GM21825 (cell line): ENCODE measurements at regions not wholly inside any gene's neighbourhood (a gene's known extent, or its start where the extent isn't known, plus 50 kb on each side); places are given as distances from the start of the nearest gene placed in this dataset.
"Not testable (repeated sequence)": the region's sequence is repeated elsewhere in the genome, so short reads cannot be mapped to it uniquely, and the experiment has no call there.

Source experiments
- ATAC-seq: cut with Tn5 transposase; IDR thresholded peaks from one replicate; pipeline ENCODE4 v1.9.1; 2021; ENCODE audit warnings: mild to moderate bottlenecking, moderate library complexity; ENCODE audit not compliant: unreplicated experiment

DNA sequence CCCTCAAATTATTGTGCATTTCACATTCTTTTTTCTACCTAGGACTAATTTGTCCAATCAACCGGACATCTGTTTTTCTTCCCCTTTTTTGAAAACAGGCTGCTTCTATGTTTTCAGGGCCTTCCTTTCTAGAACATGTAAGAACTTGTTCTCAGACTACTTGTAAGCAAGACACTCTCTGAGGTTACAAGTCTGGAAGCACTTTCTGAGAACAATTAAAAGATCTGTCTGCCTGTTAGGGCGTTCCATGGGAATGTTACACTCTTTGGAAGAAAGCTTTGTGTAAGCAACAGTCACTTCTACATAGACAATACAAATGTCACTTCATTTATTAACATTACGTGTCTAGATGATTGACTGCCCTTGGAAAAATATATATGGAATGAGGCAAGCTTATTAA lies 50.9 kb upstream of the HSPB3 start:
- no peak for ATAC-seq

DNA sequence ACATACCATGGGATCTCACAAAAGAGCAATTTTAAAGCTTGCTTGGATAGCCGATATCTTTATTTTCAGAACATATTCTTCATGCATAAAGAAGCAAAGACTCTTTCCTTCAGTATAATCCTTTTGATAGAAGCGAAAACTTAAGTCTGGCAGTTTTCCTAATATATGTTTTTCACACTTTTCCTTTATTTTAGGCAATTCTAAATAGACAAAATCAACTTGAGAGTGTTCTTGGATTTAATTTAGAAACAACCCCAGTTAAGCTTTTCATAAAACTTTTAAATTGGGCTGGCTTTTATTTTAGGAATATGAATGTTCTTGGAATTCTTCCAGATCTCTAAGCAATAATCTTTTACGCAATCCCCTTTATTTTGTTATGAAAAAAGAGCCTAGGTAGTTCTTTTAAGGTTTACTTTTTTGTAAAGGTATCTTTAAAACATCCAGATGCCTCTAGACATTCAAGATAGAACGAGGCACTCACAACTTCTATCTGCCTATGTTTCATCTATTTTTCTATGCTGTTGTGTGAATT lies 51.5 kb upstream of the HSPB3 start:
- ATAC-seq: no peak

DNA sequence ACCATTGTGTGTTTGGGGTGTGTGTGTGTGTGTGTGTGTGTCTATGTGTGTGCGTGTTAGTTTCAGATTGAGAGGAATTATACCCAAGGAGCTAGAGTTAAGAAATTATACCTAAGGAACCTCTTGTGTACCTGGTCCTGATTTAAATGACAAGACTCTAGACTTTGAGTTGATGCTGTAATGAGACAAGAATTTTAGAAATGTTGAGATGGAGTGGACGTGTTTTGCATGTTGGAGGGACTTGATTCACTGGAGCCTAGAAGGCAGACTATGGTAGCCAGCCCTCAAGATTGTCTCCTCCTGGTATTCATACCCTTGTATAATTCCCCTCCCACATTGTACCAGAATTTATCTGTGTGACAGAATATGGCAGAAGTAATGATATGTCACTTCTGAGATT lies 52.4 kb upstream of the HSPB3 start:
- ATAC-seq: no peak

DNA sequence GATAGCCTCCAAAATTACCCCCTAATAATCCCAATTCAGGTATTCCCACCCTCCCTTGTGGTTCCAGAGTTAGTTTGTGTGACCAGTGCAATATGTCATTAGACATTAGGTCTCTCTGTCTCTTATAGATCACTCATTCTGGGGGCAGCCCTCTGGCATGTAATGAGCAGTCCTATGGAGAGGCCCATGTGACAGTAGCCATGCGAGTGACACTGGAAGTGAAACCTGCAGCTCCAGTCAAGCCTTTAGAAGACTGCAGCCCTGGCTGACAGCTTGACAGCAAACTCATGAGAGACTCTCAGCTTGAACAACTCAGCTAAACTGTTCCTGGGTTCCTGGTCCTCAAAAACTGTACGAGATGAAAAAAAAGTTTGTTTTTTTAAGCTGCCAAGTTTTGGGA lies 54.0 kb upstream of the HSPB3 start:
- ATAC-seq: peak; percentile 88

DNA sequence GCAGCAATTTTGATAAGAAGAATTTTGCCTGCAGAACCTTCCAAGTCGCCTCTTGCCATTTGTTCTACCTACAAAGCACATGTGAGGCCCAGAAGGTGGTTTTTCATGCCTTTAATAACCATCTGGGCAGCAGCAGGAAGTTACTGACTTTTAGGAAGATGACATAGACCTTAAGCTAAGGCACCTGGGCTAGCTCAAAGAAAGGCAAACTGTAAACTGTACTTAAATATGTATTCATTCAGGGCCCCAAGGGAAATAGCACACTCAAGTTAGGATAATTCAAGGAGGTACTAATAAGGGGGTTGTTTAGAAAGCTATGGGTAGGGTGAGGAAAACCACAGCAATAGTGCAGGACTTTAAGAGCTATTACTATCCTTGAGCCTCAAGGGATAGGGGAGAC lies 57.3 kb upstream of the HSPB3 start:
- no peak for ATAC-seq

DNA sequence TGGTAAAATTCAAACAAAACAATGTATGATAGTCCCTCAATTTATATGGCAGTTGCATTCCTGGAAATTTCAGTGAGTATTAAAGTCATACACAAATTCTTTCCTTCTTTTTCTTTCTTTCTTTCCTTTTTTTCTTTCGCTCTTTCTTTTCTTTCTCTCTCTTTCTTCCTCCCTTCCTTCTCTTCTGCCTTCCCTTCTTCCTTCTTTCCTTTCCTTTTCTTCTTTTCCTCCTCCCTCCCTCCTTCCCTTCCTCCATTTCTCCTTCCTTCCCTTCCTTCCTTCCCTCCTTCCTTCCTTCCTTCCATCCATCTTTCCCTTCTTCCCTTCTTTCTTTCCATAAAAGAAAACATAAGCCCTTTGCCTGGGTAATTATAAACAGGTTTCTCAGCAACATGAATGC lies 58.1 kb upstream of the HSPB3 start:
- no peak for ATAC-seq

DNA sequence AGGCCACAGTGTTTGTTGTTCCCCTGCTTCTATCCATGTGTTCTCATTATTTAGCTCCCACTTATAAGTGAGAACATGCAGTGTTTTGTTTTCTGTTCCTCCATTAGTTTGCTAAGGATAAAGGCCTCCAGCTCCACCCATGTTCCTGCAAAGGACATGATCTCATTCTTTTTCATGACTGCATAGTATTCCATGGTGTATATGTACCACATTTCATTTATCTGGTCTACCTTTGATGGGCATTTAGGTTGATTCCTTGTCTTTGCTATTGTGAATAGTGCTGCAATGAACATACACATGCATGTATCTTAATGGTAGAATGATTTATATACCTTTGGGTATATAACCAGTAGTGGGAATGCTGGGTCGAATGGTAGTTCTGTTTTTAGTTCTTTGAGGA lies 62.5 kb upstream of the HSPB3 start:
- ATAC-seq: not testable (repeated sequence)

DNA sequence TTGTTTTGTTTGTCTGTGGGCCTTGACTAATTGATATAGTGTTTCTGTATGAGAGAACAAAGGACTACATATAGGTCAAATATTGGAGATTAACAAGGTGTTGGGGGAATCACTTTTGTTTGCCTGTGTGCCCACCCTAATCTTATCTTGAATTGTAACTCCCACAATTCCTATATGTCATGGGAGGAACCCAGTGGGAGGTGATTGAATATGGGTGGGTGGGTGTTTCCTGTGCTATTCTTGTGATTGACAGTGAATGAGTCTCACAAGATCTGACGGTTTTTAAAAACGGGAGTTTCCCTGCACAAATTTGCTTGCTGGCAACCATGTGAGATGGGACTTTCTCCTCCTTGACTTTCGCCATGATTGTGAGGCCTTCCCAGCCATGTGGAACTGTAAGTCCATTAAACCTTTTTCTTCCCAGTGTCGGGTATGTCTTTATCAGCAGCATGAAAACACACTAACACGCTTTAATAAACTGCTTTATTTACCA lies 64.9 kb upstream of the HSPB3 start:
- no peak for ATAC-seq

DNA sequence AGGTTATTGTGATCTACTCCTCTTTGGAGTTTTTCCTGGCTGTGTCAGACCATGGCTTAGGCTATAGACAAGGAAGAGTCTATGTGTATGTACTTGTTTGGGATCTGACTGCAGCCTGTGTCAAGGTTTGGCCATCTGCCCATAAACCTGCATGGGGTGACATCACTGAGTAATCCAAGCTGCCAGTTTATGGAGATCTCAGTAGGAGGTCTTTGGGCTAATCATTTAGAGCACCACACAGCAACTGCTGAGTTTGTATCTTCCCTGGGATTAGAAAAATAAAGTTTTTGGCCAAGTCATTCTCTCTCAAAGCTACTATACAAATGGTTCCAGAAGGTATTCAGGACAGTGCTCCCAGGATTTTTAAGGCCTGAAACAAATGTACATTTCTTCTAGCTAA lies 65.5 kb upstream of the HSPB3 start:
- ATAC-seq: no peak

DNA sequence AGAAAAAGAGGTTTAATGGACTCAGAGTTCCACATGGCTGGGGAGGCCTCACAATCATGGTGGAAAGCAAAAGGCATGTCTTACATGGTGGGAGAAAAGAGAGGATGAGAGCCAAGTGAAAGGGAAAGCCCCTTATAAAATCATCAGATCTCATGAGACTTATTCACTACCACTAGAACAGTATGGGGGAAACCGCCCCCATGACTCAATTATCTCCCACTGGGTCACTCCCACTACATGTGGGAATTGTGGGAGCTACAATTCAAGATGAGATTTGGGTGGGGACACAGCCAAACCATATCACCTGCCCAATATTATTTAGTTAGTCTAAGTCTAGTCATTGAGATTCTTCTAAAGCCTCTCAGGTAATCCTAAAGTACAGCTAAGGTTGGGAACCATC lies 66.1 kb upstream of the HSPB3 start:
- ATAC-seq: not testable (repeated sequence)

DNA sequence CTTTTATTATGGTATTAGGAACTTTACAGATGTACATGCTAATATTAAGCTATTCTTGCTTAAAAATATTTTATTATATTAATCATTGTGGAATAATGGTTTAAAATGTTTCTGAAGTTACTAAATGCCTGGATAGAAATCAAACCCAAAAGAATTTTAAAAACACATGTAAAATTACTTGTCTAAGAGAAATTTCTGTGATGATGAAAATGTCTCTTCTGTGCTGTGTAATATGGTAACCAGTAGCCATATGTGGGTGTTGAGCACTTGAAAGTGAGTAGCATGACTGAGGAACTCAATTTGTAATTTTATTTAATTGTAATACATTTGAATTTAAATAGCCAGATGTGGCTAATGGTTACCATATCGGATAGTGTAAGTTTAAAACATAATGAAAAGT lies 66.7 kb upstream of the HSPB3 start:
- ATAC-seq: no peak

DNA sequence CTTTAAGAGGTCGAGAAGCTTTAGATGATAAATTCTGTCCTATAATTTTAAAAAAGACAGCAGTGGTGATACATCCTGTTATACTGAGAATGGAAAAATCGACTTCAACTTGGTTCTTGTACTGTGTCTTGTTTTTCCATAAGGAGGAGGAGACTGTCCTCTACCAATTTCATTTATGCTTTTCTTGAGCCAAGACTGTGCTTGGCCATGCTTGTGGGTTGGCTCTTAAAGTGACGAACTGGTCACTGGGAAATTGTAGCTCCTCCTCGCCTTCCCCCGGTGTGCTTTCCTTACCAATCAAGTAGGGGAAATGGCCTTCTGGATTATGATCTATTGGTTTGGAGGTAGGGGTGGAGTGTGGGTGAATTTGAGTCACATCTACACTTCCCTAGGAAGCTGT lies 67.1 kb upstream of the HSPB3 start:
- no peak for ATAC-seq

DNA sequence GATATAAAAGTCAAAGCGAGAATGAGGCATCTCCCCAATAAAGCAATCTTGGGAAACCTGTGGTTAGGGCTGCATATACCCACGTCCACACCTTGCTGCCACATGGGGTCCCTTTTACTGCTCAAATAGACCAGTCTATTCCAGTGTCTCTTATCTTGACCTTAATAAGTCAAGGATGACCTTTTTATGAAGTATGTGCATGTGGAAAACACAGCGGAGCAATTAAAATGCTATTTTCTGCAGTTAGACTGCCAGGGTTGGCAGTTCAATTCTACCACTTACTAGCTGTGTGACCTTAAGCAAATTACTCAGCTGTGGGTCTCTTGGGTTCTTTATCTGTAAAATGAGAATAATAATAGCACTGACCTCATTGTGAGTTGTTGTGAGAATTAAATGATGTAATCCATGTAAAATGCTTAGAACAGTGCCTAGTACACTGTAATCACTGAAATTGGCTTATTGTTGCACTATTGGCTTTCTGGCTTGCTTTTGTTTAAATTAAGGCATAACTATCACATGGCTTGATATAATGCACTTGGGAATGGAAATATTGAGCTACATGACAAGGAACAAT lies 67.8 kb upstream of the HSPB3 start:
- ATAC-seq: no peak

DNA sequence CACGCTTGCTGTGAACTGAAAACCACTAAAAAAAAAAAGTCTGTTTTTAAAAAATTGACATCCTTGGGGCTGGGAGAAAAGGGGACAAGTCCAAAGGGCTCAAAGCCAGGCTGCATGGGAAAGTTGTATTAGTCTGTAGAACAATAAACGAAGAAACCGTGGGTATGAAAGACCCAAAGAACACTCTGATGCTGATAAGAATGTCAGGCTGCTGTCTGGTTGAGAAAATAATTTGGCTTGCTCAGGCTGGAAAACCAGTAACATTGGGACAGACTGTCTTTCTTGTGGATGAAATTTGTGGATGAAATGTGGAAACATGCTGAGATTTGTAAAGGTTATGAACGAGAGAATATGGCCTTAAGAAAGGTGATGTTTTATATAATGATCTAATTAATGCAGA lies 68.5 kb upstream of the HSPB3 start:
- no peak for ATAC-seq

DNA sequence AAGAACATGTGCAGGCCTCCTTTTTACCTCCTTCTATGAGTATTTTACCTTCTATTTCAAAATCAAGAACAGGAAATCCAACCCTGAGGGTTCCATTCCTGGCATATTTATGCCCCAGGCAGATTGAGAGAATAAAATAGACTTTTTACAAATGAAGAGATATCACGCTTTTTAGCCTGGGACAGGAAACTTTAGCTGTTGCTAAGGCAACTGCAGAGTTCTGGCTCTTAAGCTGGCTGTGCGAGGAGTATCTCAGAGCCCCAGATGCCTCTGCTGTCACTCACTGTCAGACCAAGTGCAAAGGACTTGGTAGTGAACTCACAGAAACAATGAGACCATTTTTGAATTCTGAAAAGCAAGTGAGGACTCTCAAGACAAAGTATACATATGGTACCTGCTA lies 69.5 kb upstream of the HSPB3 start:
- ATAC-seq: no peak

DNA sequence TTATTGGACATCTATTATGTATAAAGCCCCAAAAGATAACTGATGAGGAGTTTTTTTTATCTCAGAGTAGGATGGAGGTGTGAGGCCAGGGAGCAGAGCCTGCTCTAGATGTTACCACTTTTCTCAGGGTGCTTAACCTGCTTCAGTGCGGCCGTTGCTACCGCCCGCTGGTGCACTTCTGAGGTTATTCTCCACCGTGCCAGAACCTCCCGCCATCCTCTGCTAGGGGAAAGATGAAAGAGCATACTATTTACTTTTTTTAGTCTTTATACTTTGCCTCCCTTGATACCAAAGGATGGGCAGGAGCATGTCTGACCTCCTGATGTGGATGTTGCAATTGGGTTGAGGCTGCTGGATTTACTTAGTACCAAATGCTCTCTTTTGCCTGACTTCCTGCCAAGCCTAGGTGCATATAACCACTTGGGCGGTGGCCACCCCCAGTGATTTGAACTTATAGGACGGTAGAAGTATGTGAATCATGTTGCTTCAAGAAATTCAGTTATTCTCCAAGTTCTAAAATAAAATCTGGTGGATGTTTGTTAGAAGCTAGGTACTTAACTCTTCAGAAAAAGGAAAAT lies 71.1 kb upstream of the HSPB3 start:
- ATAC-seq: no peak

DNA sequence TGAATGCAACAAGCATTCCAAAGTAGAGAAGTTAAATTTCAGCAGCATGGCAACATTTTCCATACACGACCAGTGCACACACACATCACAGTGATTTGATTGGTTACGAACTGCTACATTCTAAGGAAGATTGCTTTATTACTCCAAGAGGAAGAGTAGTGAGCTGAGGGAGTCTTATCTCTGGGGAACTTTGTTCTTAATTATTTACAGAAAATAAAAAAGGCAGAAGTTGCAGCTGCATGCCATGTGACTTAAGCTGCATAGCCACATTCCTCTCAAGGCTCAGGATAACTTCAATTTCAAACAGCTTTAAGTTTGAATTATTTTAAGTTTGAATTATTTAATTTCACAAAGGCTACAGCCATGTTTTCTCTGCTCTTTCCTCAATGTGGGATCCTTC lies 71.6 kb upstream of the HSPB3 start:
- ATAC-seq: no peak

DNA sequence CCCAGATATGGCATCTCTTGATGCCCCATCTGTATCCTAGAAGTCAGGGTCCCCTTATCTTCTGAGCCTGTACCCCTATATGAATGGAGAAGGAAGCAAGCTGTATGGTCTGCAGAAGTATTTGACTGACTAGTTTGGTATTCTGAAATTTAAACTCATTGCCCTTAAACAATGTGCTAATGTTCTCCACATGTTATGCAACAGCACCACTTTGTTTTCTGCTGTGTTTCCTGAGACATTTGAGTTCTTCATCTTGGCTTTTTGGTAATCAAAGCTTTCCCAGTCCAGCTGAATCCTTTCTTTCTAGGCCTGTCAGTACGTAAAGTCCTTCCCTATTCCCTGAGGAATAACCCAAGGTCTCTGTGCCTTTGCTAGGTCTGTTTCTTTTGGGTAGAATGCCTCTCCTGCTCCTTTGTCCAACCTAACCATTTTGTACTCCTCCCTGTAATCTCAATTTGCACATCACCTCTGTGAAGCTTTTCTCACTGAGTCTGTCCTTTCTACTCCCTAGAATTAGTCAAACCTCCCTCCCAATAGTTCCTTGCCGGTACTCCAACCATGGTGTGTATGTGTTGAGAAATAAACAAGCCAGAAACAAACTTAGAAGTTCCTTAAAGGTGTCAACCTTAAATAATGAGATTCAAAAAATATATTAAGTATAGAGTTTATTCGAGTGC lies 72.1 kb upstream of the HSPB3 start:
- ATAC-seq: no peak

DNA sequence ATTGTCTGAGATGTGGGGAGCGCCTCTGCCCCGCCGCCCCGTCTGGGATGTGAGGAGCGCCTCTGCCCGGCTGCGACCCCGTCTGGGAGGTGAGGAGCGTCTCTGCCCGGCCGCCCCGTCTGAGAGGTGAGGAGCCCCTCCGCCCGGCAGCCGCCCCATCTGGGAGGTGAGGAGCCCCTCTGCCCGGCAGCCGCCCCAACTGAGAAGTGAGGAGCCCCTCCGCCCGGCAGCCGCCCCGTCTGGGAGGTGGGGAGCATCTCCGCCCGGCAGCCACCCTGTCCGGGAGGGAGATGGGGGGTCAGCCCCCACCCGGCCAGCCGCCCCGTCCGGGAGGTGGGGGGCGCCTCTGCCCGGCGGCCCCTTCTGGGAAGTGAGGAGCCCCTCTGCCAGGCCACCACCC lies 70.9 kb upstream of the ARL15 start:
- not testable (repeated sequence) for ATAC-seq

DNA sequence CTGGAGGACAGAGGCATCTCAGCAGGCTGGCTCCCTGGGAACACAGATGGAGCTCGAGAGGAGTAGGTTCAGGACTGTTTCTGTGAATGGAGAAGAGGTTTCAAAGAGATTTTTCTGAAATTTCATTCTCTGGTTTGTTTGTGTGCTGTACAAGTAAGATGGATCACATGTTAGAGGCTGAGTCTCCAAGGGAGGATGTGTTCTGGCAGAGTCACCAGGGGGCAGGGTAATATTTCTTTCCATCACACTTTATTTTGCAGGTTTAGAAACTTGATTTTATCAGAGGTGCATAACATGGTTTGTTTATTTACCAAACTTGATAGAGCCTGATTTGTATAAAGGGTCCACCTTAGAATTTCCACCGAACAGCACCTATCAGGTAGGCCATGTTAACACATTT lies 69.2 kb upstream of the ARL15 start:
- no peak for ATAC-seq

DNA sequence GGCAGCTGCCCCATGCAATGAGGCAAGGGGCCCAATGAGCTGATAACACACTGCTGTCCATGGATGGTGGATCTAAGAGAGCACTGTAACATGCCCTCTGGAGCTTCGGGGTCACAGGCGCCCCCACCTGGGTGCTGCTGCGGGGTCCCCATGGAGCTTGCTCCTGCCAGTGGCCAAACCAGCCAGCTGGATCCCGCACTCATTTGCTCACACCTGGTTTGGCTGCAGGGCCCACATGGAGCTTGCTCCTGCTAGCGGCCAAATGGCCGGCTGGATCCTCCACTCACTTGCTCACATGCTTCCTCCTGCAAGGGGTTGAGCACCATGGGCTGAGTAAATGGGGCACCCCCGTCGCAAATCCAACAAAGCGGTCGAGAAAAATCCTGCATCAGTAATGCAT lies 68.3 kb upstream of the ARL15 start:
- ATAC-seq: no peak

DNA sequence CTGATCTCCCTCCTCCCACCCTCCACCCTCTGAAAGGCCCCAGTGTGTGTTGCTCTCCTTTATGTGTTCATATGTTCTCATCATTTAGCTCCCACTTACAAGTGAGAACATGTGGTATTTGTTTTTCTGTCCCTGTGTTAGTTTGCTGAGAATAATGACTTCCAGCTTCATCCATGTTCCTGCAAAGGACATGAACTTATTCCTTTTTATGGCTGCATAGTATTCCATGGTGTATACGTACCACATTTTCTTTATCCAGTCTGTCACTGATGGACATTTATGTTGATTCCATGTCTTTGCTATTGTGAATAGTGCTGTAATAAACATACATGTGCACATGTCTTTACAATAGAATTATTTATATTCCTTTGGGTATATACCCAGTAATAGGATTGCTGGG lies 67.0 kb upstream of the ARL15 start:
- ATAC-seq: not testable (repeated sequence)
